ENCODE measurements at regions not wholly inside any gene's neighbourhood (a gene's known extent, or its start where the extent isn't known, plus 50 kb on each side); places are given as distances from the start of the nearest gene placed in this dataset.

GRCh38 chrX:86930419-86930818 is 587.2 kb upstream of the KLHL4 start:
- TF ChIP-seq, protein P1, sequence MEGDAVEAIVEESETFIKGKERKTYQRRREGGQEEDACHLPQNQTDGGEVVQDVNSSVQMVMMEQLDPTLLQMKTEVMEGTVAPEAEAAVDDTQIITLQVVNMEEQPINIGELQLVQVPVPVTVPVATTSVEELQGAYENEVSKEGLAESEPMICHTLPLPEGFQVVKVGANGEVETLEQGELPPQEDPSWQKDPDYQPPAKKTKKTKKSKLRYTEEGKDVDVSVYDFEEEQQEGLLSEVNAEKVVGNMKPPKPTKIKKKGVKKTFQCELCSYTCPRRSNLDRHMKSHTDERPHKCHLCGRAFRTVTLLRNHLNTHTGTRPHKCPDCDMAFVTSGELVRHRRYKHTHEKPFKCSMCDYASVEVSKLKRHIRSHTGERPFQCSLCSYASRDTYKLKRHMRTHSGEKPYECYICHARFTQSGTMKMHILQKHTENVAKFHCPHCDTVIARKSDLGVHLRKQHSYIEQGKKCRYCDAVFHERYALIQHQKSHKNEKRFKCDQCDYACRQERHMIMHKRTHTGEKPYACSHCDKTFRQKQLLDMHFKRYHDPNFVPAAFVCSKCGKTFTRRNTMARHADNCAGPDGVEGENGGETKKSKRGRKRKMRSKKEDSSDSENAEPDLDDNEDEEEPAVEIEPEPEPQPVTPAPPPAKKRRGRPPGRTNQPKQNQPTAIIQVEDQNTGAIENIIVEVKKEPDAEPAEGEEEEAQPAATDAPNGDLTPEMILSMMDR (conservative IDR thresholded peaks at IDR 0.05 in 1 of 2, IDR thresholded peaks at IDR 0.05 in 1 of 2; ENCODE audit: low read depth in 1 of 2, low read length in 2 of 2) = no peak
- no peak for TF ChIP-seq EZH2 (IDR thresholded peaks at IDR 0.05; ENCODE audit: low read length, missing control alignments)

All from fibroblast of lung (primary cell).